ENCODE measurements at regions not wholly inside any gene's neighbourhood (a gene's known extent, or its start where the extent isn't known, plus 50 kb on each side); places are given as distances from the start of the nearest gene placed in this dataset.
"Not testable (repeated sequence)": the region's sequence is repeated elsewhere in the genome, so short reads cannot be mapped to it uniquely, and the experiment has no call there.

GRCh38 chr6:51199105-51199552, 380.5 kb downstream of the TFAP2B start:
- Mint-ChIP-seq H3K27ac (no peak overlapping the region), H3K9me3 (no peaks in the 10 kb centered on the region), H3K4me1 (ENCODE audit: low read depth) (no peaks in the 10 kb centered on the region), H3K4me3 (no peak overlapping the region), H3K27me3 (ENCODE audit: low read depth) (no peaks in the 10 kb centered on the region), H3K36me3 (ENCODE audit: low read depth) (no peaks in the 10 kb centered on the region)
- DNase-seq (ENCODE audit: low spot score): no peak

- Mint-ChIP-seq H3K36me3 (ENCODE audit: low read depth) (no peaks in the 10 kb centered on the region), H3K4me3 (no peak overlapping the region), H3K27me3 (ENCODE audit: low read depth) (no peaks in the 10 kb centered on the region), H3K9me3 (no peaks in the 10 kb centered on the region), H3K27ac (no peak overlapping the region), H3K4me1 (ENCODE audit: low read depth) (no peaks in the 10 kb centered on the region)
- no peak for DNase-seq (ENCODE audit: low spot score)
Measured at GRCh38 chr6:51199733-51200260, 381.1 kb downstream of the TFAP2B start.

DNA sequence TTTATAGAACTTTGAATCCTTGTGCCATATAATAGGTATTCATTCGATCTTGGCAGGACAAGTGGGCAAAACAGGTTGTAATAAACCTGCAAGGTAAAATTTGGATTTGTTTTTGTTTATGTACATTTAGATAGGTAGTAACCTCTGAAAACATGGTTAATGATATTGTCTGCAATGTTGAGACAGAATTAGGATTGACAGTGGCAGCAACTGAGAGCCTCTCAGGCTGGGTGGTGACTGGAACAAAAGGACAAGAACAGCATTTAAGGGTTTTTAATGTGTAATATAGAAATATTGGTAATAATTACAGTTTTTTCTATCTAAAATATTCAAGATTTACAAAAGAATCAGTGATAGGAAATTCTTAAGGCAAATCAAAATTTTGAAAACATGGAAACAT, 382.0 kb downstream of the TFAP2B start:
- no peak for DNase-seq (ENCODE audit: low spot score)
- no peaks in the 10 kb centered on the region for H3K4me1 Mint-ChIP-seq (ENCODE audit: low read depth)
- no peaks in the 10 kb centered on the region for H3K9me3 Mint-ChIP-seq
- H3K27me3 Mint-ChIP-seq (ENCODE audit: low read depth): no peaks in the 10 kb centered on the region
- no peaks in the 10 kb centered on the region for H3K36me3 Mint-ChIP-seq (ENCODE audit: low read depth)
- no peak overlapping the region for H3K4me3 Mint-ChIP-seq
- H3K27ac Mint-ChIP-seq: no peak overlapping the region

DNA sequence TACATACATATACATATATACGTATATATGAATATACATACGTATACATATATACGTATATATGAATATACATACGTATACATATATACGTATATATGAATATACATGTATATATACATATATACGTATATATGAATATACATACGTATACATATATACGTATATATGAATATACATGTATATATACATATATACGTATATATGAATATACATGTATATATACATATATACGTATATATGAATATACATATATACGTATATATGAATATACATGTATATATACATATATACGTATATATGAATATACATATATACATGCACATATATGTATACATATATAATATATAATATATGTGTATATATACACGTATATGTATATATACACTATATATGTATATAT, 384.0 kb downstream of the TFAP2B start:
- H3K27me3 Mint-ChIP-seq (ENCODE audit: low read depth); H3K4me1 Mint-ChIP-seq (ENCODE audit: low read depth); H3K9me3 Mint-ChIP-seq; H3K27ac Mint-ChIP-seq; H3K4me3 Mint-ChIP-seq; DNase-seq (ENCODE audit: low spot score); H3K36me3 Mint-ChIP-seq (ENCODE audit: low read depth): not testable (repeated sequence)

DNA sequence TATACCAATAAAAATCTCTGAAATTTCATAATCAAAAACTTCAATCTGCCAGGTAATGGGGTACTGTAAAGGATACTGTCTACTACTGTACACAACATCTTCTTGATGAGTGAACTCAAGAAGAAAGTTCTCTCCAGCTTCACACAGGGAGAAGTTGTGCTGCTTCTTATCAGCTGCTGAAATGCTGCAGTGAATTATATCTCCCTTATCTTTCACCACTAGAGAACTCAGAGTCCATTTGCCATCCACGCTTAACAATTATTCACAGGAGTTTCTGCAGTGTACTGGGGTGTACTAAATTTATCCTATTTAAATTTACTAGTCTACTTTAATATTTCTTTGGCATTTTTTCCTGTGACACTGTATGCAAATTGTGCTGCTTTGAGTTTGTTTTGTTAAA, 384.8 kb downstream of the TFAP2B start:
- Mint-ChIP-seq H3K36me3 (ENCODE audit: low read depth) (no peaks in the 10 kb centered on the region), H3K27me3 (ENCODE audit: low read depth) (no peaks in the 10 kb centered on the region), H3K4me1 (ENCODE audit: low read depth) (no peaks in the 10 kb centered on the region), H3K4me3 (no peak overlapping the region), H3K27ac (no peak overlapping the region), H3K9me3 (no peaks in the 10 kb centered on the region)
- DNase-seq (ENCODE audit: low spot score): no peak

- H3K27me3 Mint-ChIP-seq (ENCODE audit: low read depth); H3K36me3 Mint-ChIP-seq (ENCODE audit: low read depth); H3K27ac Mint-ChIP-seq; H3K4me1 Mint-ChIP-seq (ENCODE audit: low read depth); H3K9me3 Mint-ChIP-seq; H3K4me3 Mint-ChIP-seq; DNase-seq (ENCODE audit: low spot score): not testable (repeated sequence)
Measured at GRCh38 chr6:51206686-51207085, 388.0 kb downstream of the TFAP2B start.

DNA sequence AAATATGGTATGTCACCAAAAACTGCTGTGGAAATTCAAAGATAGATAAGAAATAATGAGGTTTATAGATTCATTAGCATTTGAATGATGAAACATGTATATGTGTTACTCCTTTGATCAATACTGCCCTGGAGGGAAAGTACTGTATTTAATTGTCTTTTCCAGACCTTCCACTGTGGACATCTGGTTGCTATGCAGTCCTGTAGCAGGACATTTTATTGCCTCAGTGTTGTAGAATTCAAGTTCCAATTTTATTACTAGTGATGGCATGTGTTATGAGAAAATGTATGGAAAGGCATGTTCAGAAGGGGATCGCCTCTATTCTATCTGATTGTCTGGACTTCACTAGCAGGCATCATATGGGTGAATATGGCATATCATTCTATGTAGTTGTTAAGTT, 391.0 kb downstream of the TFAP2B start:
- no peak overlapping the region for H3K27ac Mint-ChIP-seq

GRCh38 chr6:51213811-51214210, 395.1 kb downstream of the TFAP2B start:
- H3K27ac Mint-ChIP-seq: no peak overlapping the region
- no peaks in the 10 kb centered on the region for H3K27me3 Mint-ChIP-seq (ENCODE audit: low read depth)
- no peaks in the 10 kb centered on the region for H3K36me3 Mint-ChIP-seq (ENCODE audit: low read depth)
- no peaks in the 10 kb centered on the region for H3K4me1 Mint-ChIP-seq (ENCODE audit: low read depth)
- no peak overlapping the region for H3K4me3 Mint-ChIP-seq
- DNase-seq (ENCODE audit: low spot score): no peak
- no peaks in the 10 kb centered on the region for H3K9me3 Mint-ChIP-seq

More for the DNA sequence above, 391.0 kb downstream of the TFAP2B start:
- no peak overlapping the region for H3K4me3 Mint-ChIP-seq
- no peaks in the 10 kb centered on the region for H3K4me1 Mint-ChIP-seq (ENCODE audit: low read depth)
- H3K36me3 Mint-ChIP-seq (ENCODE audit: low read depth): no peaks in the 10 kb centered on the region
- H3K9me3 Mint-ChIP-seq: no peaks in the 10 kb centered on the region
- no peak for DNase-seq (ENCODE audit: low spot score)
- H3K27me3 Mint-ChIP-seq (ENCODE audit: low read depth): no peaks in the 10 kb centered on the region

- no peak for DNase-seq (ENCODE audit: low spot score)
- no peak overlapping the region for H3K27ac Mint-ChIP-seq
- no peaks in the 10 kb centered on the region for H3K4me1 Mint-ChIP-seq (ENCODE audit: low read depth)
- no peaks in the 10 kb centered on the region for H3K9me3 Mint-ChIP-seq
- H3K4me3 Mint-ChIP-seq: no peak overlapping the region
- H3K27me3 Mint-ChIP-seq (ENCODE audit: low read depth): no peaks in the 10 kb centered on the region
- H3K36me3 Mint-ChIP-seq (ENCODE audit: low read depth): no peaks in the 10 kb centered on the region
Measured at GRCh38 chr6:51214442-51214841, 395.8 kb downstream of the TFAP2B start.

GRCh38 chr6:51218181-51218580, 399.5 kb downstream of the TFAP2B start:
- H3K27ac Mint-ChIP-seq: no peak overlapping the region
- no peaks in the 10 kb centered on the region for H3K9me3 Mint-ChIP-seq
- DNase-seq (ENCODE audit: low spot score): no peak
- no peaks in the 10 kb centered on the region for H3K27me3 Mint-ChIP-seq (ENCODE audit: low read depth)
- H3K36me3 Mint-ChIP-seq (ENCODE audit: low read depth): no peaks in the 10 kb centered on the region
- no peak overlapping the region for H3K4me3 Mint-ChIP-seq
- no peaks in the 10 kb centered on the region for H3K4me1 Mint-ChIP-seq (ENCODE audit: low read depth)

GRCh38 chr6:51224580-51225240, 406.0 kb downstream of the TFAP2B start:
- H3K27ac Mint-ChIP-seq; H3K36me3 Mint-ChIP-seq (ENCODE audit: low read depth); H3K9me3 Mint-ChIP-seq; H3K27me3 Mint-ChIP-seq (ENCODE audit: low read depth); H3K4me1 Mint-ChIP-seq (ENCODE audit: low read depth); DNase-seq (ENCODE audit: low spot score); H3K4me3 Mint-ChIP-seq: not testable (repeated sequence)

GRCh38 chr6:51241376-51241775, 422.7 kb downstream of the TFAP2B start:
- H3K27me3 Mint-ChIP-seq (ENCODE audit: low read depth): no peaks in the 10 kb centered on the region
- H3K4me3 Mint-ChIP-seq: no peak overlapping the region
- H3K9me3 Mint-ChIP-seq: no peaks in the 10 kb centered on the region
- H3K27ac Mint-ChIP-seq: no peak overlapping the region
- DNase-seq (ENCODE audit: low spot score): no peak
- no peaks in the 10 kb centered on the region for H3K36me3 Mint-ChIP-seq (ENCODE audit: low read depth)
- no peaks in the 10 kb centered on the region for H3K4me1 Mint-ChIP-seq (ENCODE audit: low read depth)

DNA sequence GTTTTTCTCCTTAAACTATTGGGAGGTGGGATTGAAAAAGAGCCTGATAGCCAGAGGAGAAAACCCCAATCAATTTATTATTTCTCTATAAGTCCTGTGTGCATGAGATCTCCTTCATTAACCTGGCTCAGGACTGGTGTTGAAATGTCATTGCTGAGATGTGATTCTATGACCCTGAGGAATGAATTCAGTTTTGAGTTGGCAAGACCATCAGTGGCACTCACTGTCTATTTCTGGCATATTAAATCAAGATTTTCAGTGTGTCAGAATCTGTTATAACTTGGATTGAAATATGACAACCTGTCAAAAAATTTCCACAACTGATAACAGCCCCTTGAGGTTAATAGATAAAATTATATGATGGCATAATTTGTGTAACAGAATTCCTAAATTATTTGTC, 431.1 kb downstream of the TFAP2B start:
- DNase-seq (ENCODE audit: low spot score): no peak
- H3K36me3 Mint-ChIP-seq (ENCODE audit: low read depth): no peaks in the 10 kb centered on the region
- H3K27me3 Mint-ChIP-seq (ENCODE audit: low read depth): no peaks in the 10 kb centered on the region
- no peak overlapping the region for H3K4me3 Mint-ChIP-seq
- no peaks in the 10 kb centered on the region for H3K4me1 Mint-ChIP-seq (ENCODE audit: low read depth)
- H3K9me3 Mint-ChIP-seq: no peaks in the 10 kb centered on the region
- no peak overlapping the region for H3K27ac Mint-ChIP-seq

DNA sequence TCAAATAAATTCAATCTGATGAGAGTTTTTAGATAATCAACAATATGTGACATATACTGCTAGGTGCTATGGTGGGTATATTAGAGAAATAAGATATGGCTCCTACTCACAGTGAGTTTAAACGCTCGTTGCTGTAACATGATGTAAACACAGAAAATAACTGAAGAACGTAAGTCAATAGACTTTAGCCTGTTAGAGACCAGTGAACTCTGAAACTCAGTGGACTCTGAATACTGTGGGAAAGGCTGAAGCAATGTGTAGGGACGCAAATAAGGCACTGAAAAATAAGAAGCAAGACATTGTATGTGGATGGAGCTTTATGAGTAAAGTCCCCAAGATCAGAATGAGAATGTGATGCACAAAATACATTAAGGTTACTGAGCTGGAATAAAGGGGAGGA, 431.6 kb downstream of the TFAP2B start:
- Mint-ChIP-seq H3K4me3 (no peak overlapping the region), H3K27me3 (ENCODE audit: low read depth) (no peaks in the 10 kb centered on the region), H3K9me3 (no peaks in the 10 kb centered on the region), H3K36me3 (ENCODE audit: low read depth) (no peaks in the 10 kb centered on the region), H3K27ac (no peak overlapping the region), H3K4me1 (ENCODE audit: low read depth) (no peaks in the 10 kb centered on the region)
- DNase-seq (ENCODE audit: low spot score): no peak

DNA sequence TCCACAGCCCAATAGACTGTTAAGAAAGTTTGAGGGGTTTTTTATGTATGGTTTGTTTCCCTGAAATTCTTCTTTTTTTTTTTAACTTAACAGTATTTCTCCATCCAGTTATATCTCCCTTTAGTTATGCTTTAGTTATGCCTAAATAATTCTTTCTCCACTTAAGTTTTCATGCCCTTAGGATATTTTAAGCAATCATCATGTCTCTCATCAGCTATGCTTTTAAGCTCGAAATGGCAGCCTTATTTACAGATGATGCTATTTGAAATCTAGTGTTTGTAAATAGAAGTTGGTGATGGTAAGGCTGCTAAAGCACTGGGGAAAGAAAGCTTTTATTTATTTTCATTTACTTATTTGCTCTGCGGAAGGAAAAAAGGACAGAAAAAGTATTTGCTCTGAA, 439.3 kb downstream of the TFAP2B start:
- Mint-ChIP-seq H3K36me3 (ENCODE audit: low read depth) (no peaks in the 10 kb centered on the region), H3K27me3 (ENCODE audit: low read depth) (no peaks in the 10 kb centered on the region), H3K27ac (no peak overlapping the region), H3K4me1 (ENCODE audit: low read depth) (no peaks in the 10 kb centered on the region), H3K9me3 (no peaks in the 10 kb centered on the region), H3K4me3 (no peak overlapping the region)
- no peak for DNase-seq (ENCODE audit: low spot score)

Data from T-helper 2 cell treated with Interferon-gamma antibody and Interleukin-4, amounts not matched to agents 5 μg/mL and 100 μg/mL, for 36 hours (primary cell).